ENCODE measurements at regions not wholly inside any gene's neighbourhood (a gene's known extent, or its start where the extent isn't known, plus 50 kb on each side); places are given as distances from the start of the nearest gene placed in this dataset.

GRCh38 chr1:90534116-90534515 lies 183.0 kb downstream of the BARHL2 start:
- TF ChIP-seq CTCF (IDR thresholded peaks at IDR 0.05): no peak
- TF ChIP-seq POLR2A (IDR thresholded peaks at IDR 0.05): no peak
